ENCODE measurements at regions not wholly inside any gene's neighbourhood (a gene's known extent, or its start where the extent isn't known, plus 50 kb on each side); places are given as distances from the start of the nearest gene placed in this dataset.

DNA sequence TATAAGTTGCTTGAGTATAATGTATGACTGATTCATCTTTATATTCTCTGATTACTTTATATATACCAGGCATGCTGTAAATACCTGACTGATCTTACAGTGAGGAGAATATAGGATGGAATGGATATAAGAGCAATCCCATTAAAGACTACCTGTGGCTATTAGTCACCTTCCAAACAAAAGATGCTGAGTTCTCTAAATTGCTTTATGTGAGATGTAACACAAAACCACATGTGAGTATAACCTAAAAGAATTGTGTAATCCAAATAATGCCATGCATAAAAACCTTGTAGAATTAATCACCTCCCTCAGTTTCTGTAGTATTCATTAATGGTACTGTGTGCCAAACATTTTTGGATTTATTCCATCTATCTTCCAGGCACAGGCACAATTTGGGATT, 134.6 kb upstream of the LRRC7 start:
- TF ChIP-seq, protein P1, sequence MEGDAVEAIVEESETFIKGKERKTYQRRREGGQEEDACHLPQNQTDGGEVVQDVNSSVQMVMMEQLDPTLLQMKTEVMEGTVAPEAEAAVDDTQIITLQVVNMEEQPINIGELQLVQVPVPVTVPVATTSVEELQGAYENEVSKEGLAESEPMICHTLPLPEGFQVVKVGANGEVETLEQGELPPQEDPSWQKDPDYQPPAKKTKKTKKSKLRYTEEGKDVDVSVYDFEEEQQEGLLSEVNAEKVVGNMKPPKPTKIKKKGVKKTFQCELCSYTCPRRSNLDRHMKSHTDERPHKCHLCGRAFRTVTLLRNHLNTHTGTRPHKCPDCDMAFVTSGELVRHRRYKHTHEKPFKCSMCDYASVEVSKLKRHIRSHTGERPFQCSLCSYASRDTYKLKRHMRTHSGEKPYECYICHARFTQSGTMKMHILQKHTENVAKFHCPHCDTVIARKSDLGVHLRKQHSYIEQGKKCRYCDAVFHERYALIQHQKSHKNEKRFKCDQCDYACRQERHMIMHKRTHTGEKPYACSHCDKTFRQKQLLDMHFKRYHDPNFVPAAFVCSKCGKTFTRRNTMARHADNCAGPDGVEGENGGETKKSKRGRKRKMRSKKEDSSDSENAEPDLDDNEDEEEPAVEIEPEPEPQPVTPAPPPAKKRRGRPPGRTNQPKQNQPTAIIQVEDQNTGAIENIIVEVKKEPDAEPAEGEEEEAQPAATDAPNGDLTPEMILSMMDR (IDR thresholded peaks at IDR 0.05), result no peak
- TF ChIP-seq ZNF138 (CRISPR knock-in tag; conservative IDR thresholded peaks at IDR 0.05) (no peak), ZNF317 (CRISPR knock-in tag; IDR thresholded peaks at IDR 0.05; ENCODE audit: borderline replicate concordance, low read depth) (no peak), MXD4 (CRISPR knock-in tag; IDR thresholded peaks at IDR 0.05; ENCODE audit: borderline replicate concordance) (no peak), ELF4 (CRISPR knock-in tag; IDR thresholded peaks at IDR 0.05; ENCODE audit: low read depth) (no peak), FOXP1 (CRISPR knock-in tag; IDR thresholded peaks at IDR 0.05; ENCODE audit: borderline replicate concordance) (no peak), JUN (CRISPR knock-in tag; IDR thresholded peaks at IDR 0.05) (no peak)
- TF ChIP-seq, protein P2, sequence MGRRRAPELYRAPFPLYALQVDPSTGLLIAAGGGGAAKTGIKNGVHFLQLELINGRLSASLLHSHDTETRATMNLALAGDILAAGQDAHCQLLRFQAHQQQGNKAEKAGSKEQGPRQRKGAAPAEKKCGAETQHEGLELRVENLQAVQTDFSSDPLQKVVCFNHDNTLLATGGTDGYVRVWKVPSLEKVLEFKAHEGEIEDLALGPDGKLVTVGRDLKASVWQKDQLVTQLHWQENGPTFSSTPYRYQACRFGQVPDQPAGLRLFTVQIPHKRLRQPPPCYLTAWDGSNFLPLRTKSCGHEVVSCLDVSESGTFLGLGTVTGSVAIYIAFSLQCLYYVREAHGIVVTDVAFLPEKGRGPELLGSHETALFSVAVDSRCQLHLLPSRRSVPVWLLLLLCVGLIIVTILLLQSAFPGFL (CRISPR knock-in tag; IDR thresholded peaks at IDR 0.05; ENCODE audit: borderline replicate concordance), result no peak
- TF ChIP-seq, protein P3, sequence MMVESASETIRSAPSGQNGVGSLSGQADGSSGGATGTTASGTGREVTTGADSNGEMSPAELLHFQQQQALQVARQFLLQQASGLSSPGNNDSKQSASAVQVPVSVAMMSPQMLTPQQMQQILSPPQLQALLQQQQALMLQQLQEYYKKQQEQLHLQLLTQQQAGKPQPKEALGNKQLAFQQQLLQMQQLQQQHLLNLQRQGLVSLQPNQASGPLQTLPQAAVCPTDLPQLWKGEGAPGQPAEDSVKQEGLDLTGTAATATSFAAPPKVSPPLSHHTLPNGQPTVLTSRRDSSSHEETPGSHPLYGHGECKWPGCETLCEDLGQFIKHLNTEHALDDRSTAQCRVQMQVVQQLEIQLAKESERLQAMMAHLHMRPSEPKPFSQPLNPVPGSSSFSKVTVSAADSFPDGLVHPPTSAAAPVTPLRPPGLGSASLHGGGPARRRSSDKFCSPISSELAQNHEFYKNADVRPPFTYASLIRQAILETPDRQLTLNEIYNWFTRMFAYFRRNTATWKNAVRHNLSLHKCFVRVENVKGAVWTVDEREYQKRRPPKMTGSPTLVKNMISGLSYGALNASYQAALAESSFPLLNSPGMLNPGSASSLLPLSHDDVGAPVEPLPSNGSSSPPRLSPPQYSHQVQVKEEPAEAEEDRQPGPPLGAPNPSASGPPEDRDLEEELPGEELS (CRISPR knock-in tag; IDR thresholded peaks at IDR 0.05), result no peak
- TF ChIP-seq, protein P4, sequence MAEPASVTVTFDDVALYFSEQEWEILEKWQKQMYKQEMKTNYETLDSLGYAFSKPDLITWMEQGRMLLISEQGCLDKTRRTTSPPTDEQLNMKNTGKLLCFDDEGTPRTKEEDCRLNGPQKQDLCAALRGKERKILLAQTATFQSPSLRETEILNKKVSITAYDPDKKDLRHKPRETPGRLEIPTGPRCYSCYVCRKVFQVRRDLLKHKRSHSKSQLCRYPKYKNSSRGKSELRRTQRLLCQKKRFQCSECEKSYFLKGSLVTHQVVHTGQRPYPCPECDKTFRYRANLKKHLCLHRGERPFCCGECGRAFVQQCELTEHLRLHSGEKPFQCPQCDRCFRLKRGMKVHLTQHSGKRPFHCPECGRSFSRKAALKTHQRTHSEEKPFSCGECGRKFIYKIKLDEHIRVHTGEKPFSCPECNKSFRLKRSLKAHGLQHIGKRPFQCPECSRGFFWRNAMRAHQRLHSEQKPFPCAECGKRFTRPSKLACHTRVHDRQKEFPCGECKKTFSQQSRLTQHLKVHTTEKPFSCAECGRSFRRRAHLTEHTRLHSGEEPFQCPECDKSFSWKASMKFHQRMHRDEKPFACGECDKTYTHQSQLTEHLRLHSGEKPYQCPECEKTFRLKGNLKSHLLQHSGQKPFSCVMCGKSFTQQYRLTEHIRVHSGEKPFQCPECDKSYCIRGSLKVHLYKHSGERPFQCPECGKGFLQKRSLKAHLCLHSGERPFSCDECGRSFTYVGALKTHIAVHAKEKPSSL (CRISPR knock-in tag; conservative IDR thresholded peaks at IDR 0.05), result no peak
- TF ChIP-seq, protein P5, sequence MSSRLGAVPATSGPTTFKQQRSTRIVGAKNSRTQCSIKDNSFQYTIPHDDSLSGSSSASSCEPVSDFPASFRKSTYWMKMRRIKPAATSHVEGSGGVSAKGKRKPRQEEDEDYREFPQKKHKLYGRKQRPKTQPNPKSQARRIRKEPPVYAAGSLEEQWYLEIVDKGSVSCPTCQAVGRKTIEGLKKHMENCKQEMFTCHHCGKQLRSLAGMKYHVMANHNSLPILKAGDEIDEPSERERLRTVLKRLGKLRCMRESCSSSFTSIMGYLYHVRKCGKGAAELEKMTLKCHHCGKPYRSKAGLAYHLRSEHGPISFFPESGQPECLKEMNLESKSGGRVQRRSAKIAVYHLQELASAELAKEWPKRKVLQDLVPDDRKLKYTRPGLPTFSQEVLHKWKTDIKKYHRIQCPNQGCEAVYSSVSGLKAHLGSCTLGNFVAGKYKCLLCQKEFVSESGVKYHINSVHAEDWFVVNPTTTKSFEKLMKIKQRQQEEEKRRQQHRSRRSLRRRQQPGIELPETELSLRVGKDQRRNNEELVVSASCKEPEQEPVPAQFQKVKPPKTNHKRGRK (CRISPR knock-in tag; IDR thresholded peaks at IDR 0.05; ENCODE audit: borderline replicate concordance), result no peak
- TF ChIP-seq, protein P6, sequence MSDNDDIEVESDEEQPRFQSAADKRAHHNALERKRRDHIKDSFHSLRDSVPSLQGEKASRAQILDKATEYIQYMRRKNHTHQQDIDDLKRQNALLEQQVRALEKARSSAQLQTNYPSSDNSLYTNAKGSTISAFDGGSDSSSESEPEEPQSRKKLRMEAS (CRISPR knock-in tag; IDR thresholded peaks at IDR 0.05), result no peak

Data from WTC11 (cell line).